IMR-90 (cell line): ENCODE measurements at regions not wholly inside any gene's neighbourhood (a gene's known extent, or its start where the extent isn't known, plus 50 kb on each side); places are given as distances from the start of the nearest gene placed in this dataset.

Experiments
- ATAC-seq: fragments of 200-7000 bp; cut with Tn5 transposase; 2 replicates; pipeline ENCODE4 v1.9.1; 2020; ENCODE audit warnings: low read depth, mild to moderate bottlenecking, moderate library complexity
- BruUV-seq: library from RNA; stranded (reverse); fragments of 400-500 nt; replicated peaks from 2 replicates; lab custom pipeline; 2021; lab: Mats Ljungman, UMichigan
- CTCF ChIA-PET: fragments of 300-600 bp; formaldehyde crosslinking; extraction: SDS; loops from one replicate; lab custom pipeline; 2021; ENCODE audit warnings: antibody characterized with exemption; lab: Yijun Ruan, JAX
- POLR2A ChIA-PET: fragments of 300-600 bp; sonication (Branson Sonifier 250); formaldehyde crosslinking; loops from one replicate; lab custom pipeline; 2022; ENCODE audit warnings: antibody characterized with exemption; ENCODE audit not compliant: unreplicated experiment; lab: Charles Lee
- DNase-seq: peaks from one replicate; pipeline ENCODE4 v3.0.0; 2013
- H2AFZ ChIP-seq: replicated peaks from 2 replicates; pipeline ENCODE3; 2013; ENCODE audit warnings: low read length, mild to moderate bottlenecking; ENCODE audit not compliant: poor library complexity
- H2AK5ac ChIP-seq: 2 replicates; pipeline ENCODE4 v1.6.1; 2013; ENCODE audit warnings: low read depth, low read length, inconsistent platforms
- H2AK9ac ChIP-seq: replicated peaks from 2 replicates; pipeline ENCODE3; 2013; ENCODE audit warnings: mild to moderate bottlenecking, low read depth, low read length, moderate library complexity; ENCODE audit not compliant: poor library complexity
- H2BK120ac ChIP-seq: 2 replicates; pipeline ENCODE4 v1.6.1; 2013; ENCODE audit warnings: low read depth, low read length, inconsistent platforms
- H2BK15ac ChIP-seq: 3 replicates; pipeline ENCODE4 v1.6.1; 2013; ENCODE audit warnings: low read depth, low read length, inconsistent platforms
- H2BK20ac ChIP-seq: 2 replicates; pipeline ENCODE4 v1.6.1; 2013; ENCODE audit warnings: low read depth, mild to moderate bottlenecking, inconsistent platforms, low read length, moderate library complexity
- H2BK5ac ChIP-seq: 2 replicates; pipeline ENCODE4 v1.6.1; 2013; ENCODE audit warnings: mild to moderate bottlenecking, low read depth, low read length, inconsistent platforms; ENCODE audit not compliant: poor library complexity, severe bottlenecking
- H3K14ac ChIP-seq: replicated peaks from 2 replicates; pipeline ENCODE4 v1.6.1; 2013; ENCODE audit warnings: low read depth, low read length, inconsistent platforms
- H3K18ac ChIP-seq: 2 replicates; pipeline ENCODE4 v1.6.1; 2013; ENCODE audit warnings: low read depth, low read length, control low read depth
- H3K23ac ChIP-seq: 2 replicates; pipeline ENCODE4 v1.6.1; 2013; ENCODE audit warnings: low read depth, low read length, inconsistent platforms
- H3K27ac ChIP-seq: 2 replicates; pipeline ENCODE4 v1.5.1; 2013; ENCODE audit warnings: mild to moderate bottlenecking, control low read depth, low read length; ENCODE audit not compliant: insufficient read depth
- H3K27me3 ChIP-seq: 2 replicates; pipeline ENCODE4 v1.6.1; 2013; ENCODE audit warnings: low read length; ENCODE audit not compliant: control insufficient read depth, insufficient read depth
- H3K36me3 ChIP-seq: 2 replicates; pipeline ENCODE4 v1.6.1; 2013; ENCODE audit warnings: low read length, mixed read lengths; ENCODE audit not compliant: control insufficient read depth, insufficient read depth
- H3K4ac ChIP-seq: 2 replicates; pipeline ENCODE4 v1.6.1; 2013; ENCODE audit warnings: low read depth, low read length, inconsistent platforms
- H3K4me1 ChIP-seq: 2 replicates; pipeline ENCODE4 v1.6.1; 2013; ENCODE audit warnings: low read length, mixed read lengths; ENCODE audit not compliant: control insufficient read depth, insufficient read depth
- H3K4me2 ChIP-seq: 2 replicates; pipeline ENCODE4 v1.6.1; 2013; ENCODE audit warnings: low read depth, mild to moderate bottlenecking, control low read depth, low read length, moderate library complexity
- H3K4me3 ChIP-seq: 2 replicates; pipeline ENCODE4 v1.5.1; 2013; ENCODE audit warnings: low read depth, mild to moderate bottlenecking, control low read depth, low read length, moderate library complexity; ENCODE audit not compliant: insufficient read depth
- H3K56ac ChIP-seq: 2 replicates; pipeline ENCODE4 v1.6.1; 2013; ENCODE audit warnings: low read length, inconsistent platforms; ENCODE audit not compliant: insufficient read depth; ENCODE audit errors: extremely low read depth
- H3K79me1 ChIP-seq, 2 experiments: 2 replicates each; pipeline ENCODE4 v1.6.1; 2013; ENCODE audit warnings: low read length in 2 of 2, inconsistent platforms in 1 of 2, low read depth in 1 of 2
- H3K9ac ChIP-seq: 2 replicates; pipeline ENCODE4 v1.6.1; 2013; ENCODE audit warnings: low read depth, low read length, control low read depth
- H3K9me1 ChIP-seq: 2 replicates; pipeline ENCODE4 v1.6.1; 2013; ENCODE audit warnings: low read length, inconsistent platforms; ENCODE audit not compliant: insufficient read depth
- H3K9me3 ChIP-seq: 2 replicates; pipeline ENCODE4 v1.6.1; 2013; ENCODE audit warnings: low read length; ENCODE audit not compliant: control insufficient read depth, insufficient read depth
- H4K20me1 ChIP-seq: 2 replicates; pipeline ENCODE4 v1.6.1; 2013; ENCODE audit warnings: low read length, inconsistent platforms; ENCODE audit not compliant: insufficient read depth
- H4K5ac ChIP-seq: 2 replicates; pipeline ENCODE4 v1.6.1; 2013; ENCODE audit warnings: mild to moderate bottlenecking, low read depth, low read length, control low read depth
- H4K8ac ChIP-seq, 2 experiments: 2 replicates each; pipeline ENCODE4 v1.6.1; 2013; ENCODE audit warnings: low read depth in 2 of 2, low read length in 2 of 2, control low read depth in 1 of 2, inconsistent platforms in 1 of 2
- H4K91ac ChIP-seq: 2 replicates; pipeline ENCODE4 v1.6.1; 2013; ENCODE audit warnings: low read depth, low read length, inconsistent platforms; ENCODE audit not compliant: insufficient read depth
- POLR2A ChIP-seq: IDR thresholded peaks from 2 replicates; pipeline ENCODE4 v1.6.1; 2012; ENCODE audit warnings: mild to moderate bottlenecking, low read depth, low read length
- WGBS, 2 experiments: methylation state at CpG; one replicate each; pipeline versions ENCODE4 v1.1.5 to v1.1.7; 2013; ENCODE audit warnings: missing lambda C conversion rate in 2 of 2; ENCODE audit not compliant: insufficient read length in 1 of 2; ENCODE audit errors: extremely low coverage in 2 of 2; 5-methylcytosine and 5-hydroxymethylcytosine counted together
- dilution Hi-C: fragments of 300-500 bp; cut with HindIII; formaldehyde crosslinking; loops from one replicate; pipeline ENCODE4 v1.14.3; 2018; ENCODE audit warnings: low sequenced_read_pairs; ENCODE audit not compliant: unreplicated experiment
- in situ Hi-C: fragments of 300-500 bp; cut with MboI; formaldehyde crosslinking; loops from 3 replicates; pipeline ENCODE4 v1.14.3; 2019; ENCODE audit warnings: low sequenced_read_pairs, inconsistent platforms, mixed read lengths
- intact Hi-C: fragments of 100-400 bp; cut with micrococcal nuclease; formaldehyde crosslinking; loops from 2 replicates; pipeline ENCODE4 v1.10.0; 2022

DNA sequence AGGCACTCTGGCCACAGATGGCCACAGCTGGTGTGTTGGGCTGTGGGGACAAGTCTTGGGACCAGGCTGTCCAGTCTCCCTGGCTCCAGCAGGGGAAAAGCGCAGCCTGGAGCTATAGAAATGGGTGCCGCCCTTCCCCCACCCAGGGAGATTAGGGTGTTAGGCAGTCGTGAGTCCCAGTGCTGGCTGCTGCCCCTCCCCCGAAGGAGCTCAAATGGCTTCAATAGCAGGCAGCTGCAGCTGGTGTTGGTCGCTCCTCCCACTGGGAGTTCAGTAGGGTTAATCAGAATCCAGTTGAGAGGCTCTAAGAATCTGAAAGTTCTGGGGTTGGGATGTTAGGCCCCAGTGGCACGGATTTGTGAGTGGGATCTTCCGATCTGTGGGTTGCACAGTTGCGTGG, 595.6 kb upstream of the PKN2 start:
- ChIA-PET CTCF (no interaction called here), POLR2A (no interaction called here)
- no peak overlapping the region for H2BK15ac ChIP-seq
- H2BK20ac ChIP-seq: no peak overlapping the region
- no peak overlapping the region for H3K4ac ChIP-seq
- no peak overlapping the region for H3K4me3 ChIP-seq
- H3K9me1 ChIP-seq: no peaks in the 10 kb centered on the region
- no peak overlapping the region for H3K9ac ChIP-seq
- H3K14ac ChIP-seq: no peak overlapping the region
- DNase-seq (no peak), ATAC-seq (no peak)
- dilution Hi-C loops: no loop called here
- H4K5ac ChIP-seq: no peak overlapping the region
- WGBS, 2 experiments: no CpG with 5 or more reads among the region's 8 CpGs
- no peaks in the 10 kb centered on the region for H3K27me3 ChIP-seq
- no peak overlapping the region for H2BK120ac ChIP-seq
- no peak overlapping the region for H2AK9ac ChIP-seq
- H2AK5ac ChIP-seq: no peak overlapping the region
- intact Hi-C loops: no loop called here
- in situ Hi-C loops: no loop called here
- H3K4me1 ChIP-seq: no peaks in the 10 kb centered on the region
- no peaks in the 10 kb centered on the region for H3K79me1 ChIP-seq
- no peaks in the 10 kb centered on the region for H3K36me3 ChIP-seq
- no peaks in the 10 kb centered on the region for H4K20me1 ChIP-seq
- peaks cover 2% of the 10 kb centered on the region; the same call in 1 of the 2 replicates for H3K9me3 ChIP-seq
- no peak overlapping the region for H3K18ac ChIP-seq
- no peak overlapping the region for H4K91ac ChIP-seq
- H2BK5ac ChIP-seq: no peak overlapping the region
- H3K56ac ChIP-seq: no peak overlapping the region
- no TSS peak for BruUV-seq
- H3K27ac ChIP-seq: no peak overlapping the region
- no peak overlapping the region for H3K23ac ChIP-seq
- TF ChIP-seq POLR2A: no peak
- H3K4me2 ChIP-seq: no peak overlapping the region
- no peak overlapping the region for H4K8ac ChIP-seq
- no peak overlapping the region for H2AFZ ChIP-seq
